B cell (primary cell): ENCODE measurements at regions not wholly inside any gene's neighbourhood (a gene's known extent, or its start where the extent isn't known, plus 50 kb on each side); places are given as distances from the start of the nearest gene placed in this dataset.

Source experiments
- EZH2 ChIP-seq: IDR thresholded peaks from 2 replicates; pipeline ENCODE4 v1.6.1; 2012; ENCODE audit warnings: borderline replicate concordance, low read depth, mild to moderate bottlenecking, moderate library complexity, low read length; ENCODE audit not compliant: insufficient read depth, poor library complexity, severe bottlenecking
- TF ChIP-seq, protein P1 (sequence below): fragments of 200-600 bp; IDR thresholded peaks from one replicate; pipeline ENCODE4 v1.8.0; 2022; ENCODE audit warnings: antibody characterized with exemption, mild to moderate bottlenecking

DNA sequence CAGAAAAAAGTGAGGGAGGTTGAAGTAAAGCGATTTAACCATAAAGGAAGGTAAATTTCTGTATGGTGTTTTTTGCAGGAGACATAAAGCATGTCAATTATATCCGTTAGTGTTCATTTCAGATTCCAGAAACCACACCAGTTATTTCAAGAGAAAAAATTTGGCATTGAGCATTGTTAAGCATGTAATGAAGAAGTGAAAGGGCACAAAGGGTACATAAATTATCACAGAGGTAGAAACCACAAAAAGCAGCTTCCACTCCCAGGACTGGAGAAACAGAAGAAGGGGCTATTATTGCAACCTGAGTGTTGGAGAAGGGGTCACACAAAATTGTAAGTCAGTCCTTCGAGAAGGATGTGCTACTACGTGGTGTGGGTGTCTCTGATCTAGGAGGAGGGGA, 72.2 kb upstream of the DACH1 start:
- no peak for TF ChIP-seq EZH2
- TF ChIP-seq, protein P1, sequence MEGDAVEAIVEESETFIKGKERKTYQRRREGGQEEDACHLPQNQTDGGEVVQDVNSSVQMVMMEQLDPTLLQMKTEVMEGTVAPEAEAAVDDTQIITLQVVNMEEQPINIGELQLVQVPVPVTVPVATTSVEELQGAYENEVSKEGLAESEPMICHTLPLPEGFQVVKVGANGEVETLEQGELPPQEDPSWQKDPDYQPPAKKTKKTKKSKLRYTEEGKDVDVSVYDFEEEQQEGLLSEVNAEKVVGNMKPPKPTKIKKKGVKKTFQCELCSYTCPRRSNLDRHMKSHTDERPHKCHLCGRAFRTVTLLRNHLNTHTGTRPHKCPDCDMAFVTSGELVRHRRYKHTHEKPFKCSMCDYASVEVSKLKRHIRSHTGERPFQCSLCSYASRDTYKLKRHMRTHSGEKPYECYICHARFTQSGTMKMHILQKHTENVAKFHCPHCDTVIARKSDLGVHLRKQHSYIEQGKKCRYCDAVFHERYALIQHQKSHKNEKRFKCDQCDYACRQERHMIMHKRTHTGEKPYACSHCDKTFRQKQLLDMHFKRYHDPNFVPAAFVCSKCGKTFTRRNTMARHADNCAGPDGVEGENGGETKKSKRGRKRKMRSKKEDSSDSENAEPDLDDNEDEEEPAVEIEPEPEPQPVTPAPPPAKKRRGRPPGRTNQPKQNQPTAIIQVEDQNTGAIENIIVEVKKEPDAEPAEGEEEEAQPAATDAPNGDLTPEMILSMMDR, result no peak
